GM23338 (cell line): ENCODE measurements at regions not wholly inside any gene's neighbourhood (a gene's known extent, or its start where the extent isn't known, plus 50 kb on each side); places are given as distances from the start of the nearest gene placed in this dataset.

Source experiments
- ATAC-seq: fragments of 200-7000 bp; cut with Tn5 transposase; 3 replicates; pipeline ENCODE4 v1.9.1; 2020
- DNase-seq: peaks from one replicate; pipeline ENCODE4 v3.0.0-alpha.2; 2015; ENCODE audit warnings: low spot score
- H2AFZ ChIP-seq: fragments of 200-600 bp; sonication (generic); 2 replicates; pipeline ENCODE4 v1.8.0; 2016; ENCODE audit warnings: antibody characterized with exemption, mild to moderate bottlenecking, moderate library complexity
- H3F3A ChIP-seq: fragments of 200-600 bp; sonication (generic); replicated peaks from 2 replicates; pipeline ENCODE4 v1.8.0; 2017; ENCODE audit warnings: antibody characterized with exemption, mixed run types, low read depth
- H3K27ac ChIP-seq: fragments of 200-600 bp; sonication (generic); 2 replicates; pipeline ENCODE4 v1.6.1; 2016; ENCODE audit warnings: low read depth
- H3K27me3 ChIP-seq: fragments of 200-600 bp; sonication (generic); 2 replicates; pipeline ENCODE4 v1.8.0; 2016; ENCODE audit warnings: mild to moderate bottlenecking, mixed run types, moderate library complexity; ENCODE audit not compliant: insufficient read depth
- H3K36me3 ChIP-seq: fragments of 200-600 bp; sonication (generic); 2 replicates; pipeline ENCODE4 v1.8.0; 2016; ENCODE audit warnings: mild to moderate bottlenecking; ENCODE audit not compliant: insufficient read depth
- H3K4me1 ChIP-seq: fragments of 200-600 bp; sonication (generic); 2 replicates; pipeline ENCODE4 v1.8.0; 2016; ENCODE audit warnings: mild to moderate bottlenecking, moderate library complexity; ENCODE audit not compliant: insufficient read depth
- H3K4me2 ChIP-seq: fragments of 200-600 bp; sonication (generic); 2 replicates; pipeline ENCODE4 v1.7.1; 2017; ENCODE audit warnings: mixed run types
- H3K4me3 ChIP-seq: fragments of 200-600 bp; sonication (generic); 2 replicates; pipeline ENCODE4 v1.6.1; 2016; ENCODE audit warnings: mixed run types
- H3K79me2 ChIP-seq: fragments of 200-600 bp; sonication (generic); replicated peaks from 2 replicates; pipeline ENCODE4 v1.8.0; 2017; ENCODE audit warnings: mild to moderate bottlenecking; ENCODE audit not compliant: insufficient read depth
- H3K9me2 ChIP-seq: fragments of 200-600 bp; sonication (generic); 2 replicates; pipeline ENCODE4 v1.8.0; 2017; ENCODE audit not compliant: insufficient read depth
- H4K20me1 ChIP-seq: fragments of 200-600 bp; sonication (generic); replicated peaks from 2 replicates; pipeline ENCODE4 v1.8.0; 2017; ENCODE audit warnings: mild to moderate bottlenecking; ENCODE audit not compliant: insufficient read depth
- H3K27ac Mint-ChIP-seq: 2 replicates; pipeline ENCODE4 v1.8.0; 2020; ENCODE audit warnings: inconsistent platforms, mild to moderate bottlenecking, moderate library complexity, mixed read lengths
- H3K27me3 Mint-ChIP-seq: 3 replicates; pipeline ENCODE4 v1.8.0; 2022; ENCODE audit warnings: low read depth, mild to moderate bottlenecking, moderate library complexity, mixed read lengths, inconsistent platforms; ENCODE audit not compliant: insufficient read depth, poor library complexity
- H3K36me3 Mint-ChIP-seq: 3 replicates; pipeline ENCODE4 v1.8.0; 2021; ENCODE audit warnings: low read depth, mild to moderate bottlenecking, inconsistent platforms, moderate library complexity, mixed read lengths
- H3K4me1 Mint-ChIP-seq: 3 replicates; pipeline ENCODE4 v1.8.0; 2020; ENCODE audit warnings: mild to moderate bottlenecking, inconsistent platforms, mixed read lengths
- H3K4me3 Mint-ChIP-seq: 3 replicates; pipeline ENCODE4 v1.8.0; 2021; ENCODE audit warnings: moderate library complexity, mild to moderate bottlenecking, inconsistent platforms, mixed read lengths
- H3K9me3 Mint-ChIP-seq: 3 replicates; pipeline ENCODE4 v1.8.0; 2020; ENCODE audit warnings: moderate library complexity, mild to moderate bottlenecking, inconsistent platforms, mixed read lengths
- CTCF ChIP-seq, 2 experiments: fragments of 200-600 bp in 1 of 2; sonication (generic) in 1 of 2; conservative IDR thresholded peaks; 2 replicates each; pipeline versions ENCODE4 v1.5.1 to v1.6.1; 2016 to 2017; ENCODE audit warnings: antibody characterized with exemption in 2 of 2, low read depth in 2 of 2, mild to moderate bottlenecking in 2 of 2, moderate library complexity in 1 of 2
- JUNB ChIP-seq: IDR thresholded peaks from one replicate; pipeline ENCODE4 v1.6.1; 2016; ENCODE audit warnings: antibody characterized with exemption; ENCODE audit not compliant: unreplicated experiment
- NANOG ChIP-seq: IDR thresholded peaks from 2 replicates; pipeline ENCODE4 v1.6.1; 2016; ENCODE audit warnings: antibody characterized with exemption, borderline replicate concordance
- TF ChIP-seq, protein P1 (sequence below): IDR thresholded peaks from one replicate; pipeline ENCODE4 v1.6.1; 2018; ENCODE audit warnings: antibody characterized with exemption; ENCODE audit not compliant: unreplicated experiment

DNA sequence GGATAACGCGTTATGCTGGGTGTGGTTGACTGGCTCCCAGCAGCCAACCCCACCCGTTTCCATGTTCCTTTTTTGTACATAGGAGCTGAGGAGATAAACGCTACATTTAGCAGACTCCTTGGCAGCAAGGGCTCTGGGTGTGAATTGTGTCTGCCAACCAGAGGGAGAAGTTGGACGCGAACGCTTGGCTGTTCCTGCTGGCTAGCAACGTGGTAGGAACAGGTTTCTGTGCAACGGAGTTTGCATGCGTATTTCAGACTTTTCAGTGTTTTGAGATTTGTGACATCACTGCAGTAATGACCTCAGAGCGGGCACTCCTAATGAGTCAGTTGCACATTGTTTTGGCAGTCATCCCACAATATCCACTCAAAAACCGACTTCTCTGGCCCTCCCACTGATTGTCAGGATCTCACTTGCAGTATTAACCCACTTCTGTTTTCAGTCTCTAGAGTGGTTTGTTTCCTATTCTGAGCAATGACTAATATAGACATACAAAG is 98.7 kb upstream of the RGS1 start (continued):
- TF ChIP-seq NANOG (no peak), JUNB (no peak), CTCF (conservative IDR thresholded peaks at IDR 0.05; ENCODE audit: low read depth in 2 of 2) (no peak)
- TF ChIP-seq, protein P1, sequence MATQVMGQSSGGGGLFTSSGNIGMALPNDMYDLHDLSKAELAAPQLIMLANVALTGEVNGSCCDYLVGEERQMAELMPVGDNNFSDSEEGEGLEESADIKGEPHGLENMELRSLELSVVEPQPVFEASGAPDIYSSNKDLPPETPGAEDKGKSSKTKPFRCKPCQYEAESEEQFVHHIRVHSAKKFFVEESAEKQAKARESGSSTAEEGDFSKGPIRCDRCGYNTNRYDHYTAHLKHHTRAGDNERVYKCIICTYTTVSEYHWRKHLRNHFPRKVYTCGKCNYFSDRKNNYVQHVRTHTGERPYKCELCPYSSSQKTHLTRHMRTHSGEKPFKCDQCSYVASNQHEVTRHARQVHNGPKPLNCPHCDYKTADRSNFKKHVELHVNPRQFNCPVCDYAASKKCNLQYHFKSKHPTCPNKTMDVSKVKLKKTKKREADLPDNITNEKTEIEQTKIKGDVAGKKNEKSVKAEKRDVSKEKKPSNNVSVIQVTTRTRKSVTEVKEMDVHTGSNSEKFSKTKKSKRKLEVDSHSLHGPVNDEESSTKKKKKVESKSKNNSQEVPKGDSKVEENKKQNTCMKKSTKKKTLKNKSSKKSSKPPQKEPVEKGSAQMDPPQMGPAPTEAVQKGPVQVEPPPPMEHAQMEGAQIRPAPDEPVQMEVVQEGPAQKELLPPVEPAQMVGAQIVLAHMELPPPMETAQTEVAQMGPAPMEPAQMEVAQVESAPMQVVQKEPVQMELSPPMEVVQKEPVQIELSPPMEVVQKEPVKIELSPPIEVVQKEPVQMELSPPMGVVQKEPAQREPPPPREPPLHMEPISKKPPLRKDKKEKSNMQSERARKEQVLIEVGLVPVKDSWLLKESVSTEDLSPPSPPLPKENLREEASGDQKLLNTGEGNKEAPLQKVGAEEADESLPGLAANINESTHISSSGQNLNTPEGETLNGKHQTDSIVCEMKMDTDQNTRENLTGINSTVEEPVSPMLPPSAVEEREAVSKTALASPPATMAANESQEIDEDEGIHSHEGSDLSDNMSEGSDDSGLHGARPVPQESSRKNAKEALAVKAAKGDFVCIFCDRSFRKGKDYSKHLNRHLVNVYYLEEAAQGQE = no peak

- no peak for ATAC-seq
- no peaks in the 10 kb centered on the region for H3K4me1 Mint-ChIP-seq
- Histone ChIP-seq H4K20me1 (no peaks in the 10 kb centered on the region), H3K27me3 (no peaks in the 10 kb centered on the region), H3K79me2 (no peaks in the 10 kb centered on the region), H3K4me3 (no peak overlapping the region), H3K27ac (no peak overlapping the region), H2AFZ (no peak overlapping the region), H3K9me2 (no peaks in the 10 kb centered on the region), H3K36me3 (no peaks in the 10 kb centered on the region), H3K4me1 (no peaks in the 10 kb centered on the region), H3K4me2 (no peak overlapping the region), H3F3A (no peaks in the 10 kb centered on the region)
- peak; percentile 23 for DNase-seq
- no peaks in the 10 kb centered on the region for H3K36me3 Mint-ChIP-seq
- no peaks in the 10 kb centered on the region for H3K27me3 Mint-ChIP-seq
- no peak overlapping the region for H3K27ac Mint-ChIP-seq
- TF ChIP-seq JUNB (no peak), CTCF (conservative IDR thresholded peaks at IDR 0.05; ENCODE audit: low read depth in 2 of 2) (peak in 1 of 2 experiments; percentile 60; a peak in 3 of 4 replicates)
- H3K9me3 Mint-ChIP-seq = peaks cover 3% of the 10 kb centered on the region; the same call in 2 of the 3 replicates
- no peak overlapping the region for H3K4me3 Mint-ChIP-seq
Measured at GRCh38 chr1:192477630-192478029, 97.9 kb upstream of the RGS1 start.
